Neuronal stem cell (in vitro differentiated cells): ENCODE measurements at regions not wholly inside any gene's neighbourhood (a gene's known extent, or its start where the extent isn't known, plus 50 kb on each side); places are given as distances from the start of the nearest gene placed in this dataset.

Experiments
- DNase-seq: peaks from one replicate; pipeline ENCODE4 v3.0.0-alpha.2; 2013; ENCODE audit warnings: low spot score
- H2AFZ ChIP-seq: one replicate; pipeline ENCODE4 v1.6.1; 2013; ENCODE audit warnings: mild to moderate bottlenecking, low read length, inconsistent platforms
- H2AK5ac ChIP-seq: 2 replicates; pipeline ENCODE4 v1.6.1; 2013; ENCODE audit warnings: low read depth, mild to moderate bottlenecking, inconsistent platforms, low read length, moderate library complexity, mixed read lengths
- H2BK120ac ChIP-seq: 2 replicates; pipeline ENCODE4 v1.6.1; 2013; ENCODE audit warnings: low read depth, mild to moderate bottlenecking, inconsistent platforms, low read length, moderate library complexity, mixed read lengths
- H2BK12ac ChIP-seq: one replicate; pipeline ENCODE4 v1.6.1; 2013; ENCODE audit warnings: low read length, inconsistent platforms
- H2BK15ac ChIP-seq: 2 replicates; pipeline ENCODE4 v1.6.1; 2013; ENCODE audit warnings: mild to moderate bottlenecking, low read length, inconsistent platforms, mixed read lengths
- H2BK5ac ChIP-seq: one replicate; pipeline ENCODE4 v1.6.1; 2013; ENCODE audit warnings: inconsistent platforms, mild to moderate bottlenecking, low read length, moderate library complexity
- H3K14ac ChIP-seq: one replicate; pipeline ENCODE4 v1.6.1; 2013; ENCODE audit warnings: low read length, inconsistent platforms
- H3K18ac ChIP-seq: 2 replicates; pipeline ENCODE4 v1.6.1; 2013; ENCODE audit warnings: low read length, inconsistent platforms
- H3K23ac ChIP-seq: 2 replicates; pipeline ENCODE4 v1.6.1; 2013; ENCODE audit warnings: low read depth, mild to moderate bottlenecking, mixed read lengths, low read length, inconsistent platforms; ENCODE audit not compliant: poor library complexity
- H3K27ac ChIP-seq: replicated peaks from 3 replicates; pipeline ENCODE4 v1.5.1; 2013; ENCODE audit warnings: low read length, inconsistent platforms
- H3K27me3 ChIP-seq, 3 experiments: 2 replicates each; pipeline ENCODE4 v1.6.1; 2013; ENCODE audit warnings: low read length in 3 of 3, mild to moderate bottlenecking in 2 of 3, inconsistent platforms in 1 of 3, low read depth in 1 of 3, mixed read lengths in 1 of 3, moderate library complexity in 1 of 3; ENCODE audit not compliant: control insufficient read depth in 3 of 3, insufficient read depth in 3 of 3
- H3K36me3 ChIP-seq, 2 donors: replicated peaks in 1 of 2; 2 replicates each; pipeline ENCODE4 v1.6.1; 2013; ENCODE audit warnings: low read length in 2 of 2; ENCODE audit not compliant: control insufficient read depth in 2 of 2, insufficient read depth in 2 of 2
- H3K4ac ChIP-seq: 2 replicates; pipeline ENCODE4 v1.6.1; 2013; ENCODE audit warnings: inconsistent platforms, mild to moderate bottlenecking, low read length, moderate library complexity
- H3K4me1 ChIP-seq, 2 donors: 1 replicate in 1 of 2; 2 replicates in 1 of 2; pipeline ENCODE4 v1.6.1; 2013; ENCODE audit warnings: low read length in 2 of 2, low read depth in 1 of 2; ENCODE audit not compliant: control insufficient read depth in 2 of 2, insufficient read depth in 1 of 2
- H3K4me2 ChIP-seq: one replicate; pipeline ENCODE4 v1.6.1; 2013; ENCODE audit warnings: mild to moderate bottlenecking, low read length, inconsistent platforms; ENCODE audit not compliant: insufficient read depth, poor library complexity, severe bottlenecking
- H3K4me3 ChIP-seq, 2 donors: 2 replicates each; pipeline ENCODE4 v1.5.1; 2013; ENCODE audit warnings: low read length in 2 of 2, mild to moderate bottlenecking in 2 of 2, inconsistent platforms in 1 of 2, moderate library complexity in 1 of 2
- H3K79me1 ChIP-seq: one replicate; pipeline ENCODE4 v1.6.1; 2013; ENCODE audit warnings: low read depth, mild to moderate bottlenecking, inconsistent platforms, low read length, moderate library complexity
- H3K9ac ChIP-seq: one replicate; pipeline ENCODE4 v1.6.1; 2013; ENCODE audit warnings: mild to moderate bottlenecking, low read depth, low read length, inconsistent platforms; ENCODE audit not compliant: poor library complexity
- H3K9me3 ChIP-seq, 2 donors: replicated peaks in 1 of 2; 2 replicates each; pipeline versions ENCODE3 to v1.6.1; 2013; ENCODE audit warnings: low read length in 2 of 2, mild to moderate bottlenecking in 2 of 2, inconsistent platforms in 1 of 2, low read depth in 1 of 2, mixed read lengths in 1 of 2, moderate library complexity in 1 of 2; ENCODE audit not compliant: control insufficient read depth in 2 of 2, insufficient read depth in 1 of 2
- H4K8ac ChIP-seq: one replicate; pipeline ENCODE4 v1.6.1; 2013; ENCODE audit warnings: low read depth, mild to moderate bottlenecking, inconsistent platforms, low read length, moderate library complexity
- H4K91ac ChIP-seq: one replicate; pipeline ENCODE4 v1.6.1; 2013; ENCODE audit warnings: low read length, low read depth, mild to moderate bottlenecking, inconsistent platforms; ENCODE audit not compliant: poor library complexity
- WGBS, 2 donors: extraction: QIAGEN DNeasy Blood & Tissue Kit; methylation state at CpG; one replicate each; pipeline ENCODE4 v1.1.7; 2013; ENCODE audit warnings: missing lambda C conversion rate in 2 of 2, mixed read lengths in 1 of 2; ENCODE audit not compliant: insufficient read length in 2 of 2, insufficient replicate concordance in 1 of 2; ENCODE audit errors: extremely low coverage in 2 of 2; 5-methylcytosine and 5-hydroxymethylcytosine counted together

GRCh38 chr4:135553213-135553612 is 1351.6 kb upstream of the PABPC4L start:
- H3K4ac ChIP-seq = no peak overlapping the region
- no peak overlapping the region for H4K8ac ChIP-seq
- no peak overlapping the region for H2BK12ac ChIP-seq
- H3K4me2 ChIP-seq = no peak overlapping the region
- no peak overlapping the region for H3K27ac ChIP-seq
- H3K4me1 ChIP-seq = peaks cover 0 to 2% of the 10 kb centered on the region in 2 donors
- H2BK5ac ChIP-seq = no peak overlapping the region
- no peaks in the 10 kb centered on the region for H3K27me3 ChIP-seq
- no peak overlapping the region for H2BK120ac ChIP-seq
- H3K36me3 ChIP-seq = no peaks in the 10 kb centered on the region
- H3K9me3 ChIP-seq = no peaks in the 10 kb centered on the region
- no peak overlapping the region for H3K18ac ChIP-seq
- peak overlapping the region; percentile 46 for H2AFZ ChIP-seq
- H2AK5ac ChIP-seq = no peak overlapping the region
- H4K91ac ChIP-seq = no peak overlapping the region
- no peak overlapping the region for H3K14ac ChIP-seq
- no peak overlapping the region for H3K4me3 ChIP-seq
- peak; percentile 2 for DNase-seq
- H3K79me1 ChIP-seq = no peaks in the 10 kb centered on the region
- H3K9ac ChIP-seq = no peak overlapping the region
- WGBS, 2 donors = no CpG with 5 or more reads among the region's 1 CpG
- H2BK15ac ChIP-seq = no peak overlapping the region
- H3K23ac ChIP-seq = no peak overlapping the region

- Histone ChIP-seq H3K27ac (no peak overlapping the region), H2BK12ac (no peak overlapping the region), H3K36me3 (no peaks in the 10 kb centered on the region), H3K23ac (no peak overlapping the region), H2AFZ (peak overlapping the region; percentile 46), H3K14ac (no peak overlapping the region), H2BK120ac (no peak overlapping the region), H2BK5ac (no peak overlapping the region), H4K8ac (no peak overlapping the region), H3K18ac (no peak overlapping the region), H3K4me1 (peaks cover 0 to 2% of the 10 kb centered on the region in 2 donors), H3K4me2 (no peak overlapping the region), H3K27me3 (no peaks in the 10 kb centered on the region), H3K4me3 (no peak overlapping the region), H2BK15ac (no peak overlapping the region), H2AK5ac (no peak overlapping the region), H3K4ac (no peak overlapping the region), H3K9me3 (no peaks in the 10 kb centered on the region), H3K79me1 (no peaks in the 10 kb centered on the region), H3K9ac (no peak overlapping the region), H4K91ac (no peak overlapping the region)
- WGBS, 2 donors = no CpG with 5 or more reads among the region's 3 CpGs
- DNase-seq = no peak
Measured at GRCh38 chr4:135552131-135552530, 1350.5 kb upstream of the PABPC4L start.

GRCh38 chr4:135548711-135549110 is 1347.1 kb upstream of the PABPC4L start:
- Histone ChIP-seq H3K9me3 (no peaks in the 10 kb centered on the region), H3K79me1 (no peaks in the 10 kb centered on the region), H4K8ac (no peak overlapping the region), H3K9ac (no peak overlapping the region), H2BK5ac (no peak overlapping the region), H3K4me3 (no peak overlapping the region), H2AFZ (no peak overlapping the region), H3K14ac (no peak overlapping the region), H2AK5ac (no peak overlapping the region), H3K4ac (no peak overlapping the region), H3K23ac (no peak overlapping the region), H3K4me1 (peaks cover 0 to 2% of the 10 kb centered on the region in 2 donors), H4K91ac (no peak overlapping the region), H3K27me3 (no peaks in the 10 kb centered on the region), H2BK120ac (no peak overlapping the region), H3K18ac (no peak overlapping the region), H3K36me3 (no peaks in the 10 kb centered on the region), H2BK15ac (no peak overlapping the region), H3K4me2 (no peak overlapping the region), H3K27ac (no peak overlapping the region), H2BK12ac (no peak overlapping the region)
- DNase-seq = no peak
- no CpG with 5 or more reads among the region's 2 CpGs for WGBS, 2 donors

- H3K9me3 ChIP-seq = no peaks in the 10 kb centered on the region
- no peak overlapping the region for H2AK5ac ChIP-seq
- no peak overlapping the region for H4K91ac ChIP-seq
- H3K4ac ChIP-seq = no peak overlapping the region
- H2BK12ac ChIP-seq = no peak overlapping the region
- H4K8ac ChIP-seq = no peak overlapping the region
- H3K18ac ChIP-seq = no peak overlapping the region
- no peaks in the 10 kb centered on the region for H3K27me3 ChIP-seq
- no peaks in the 10 kb centered on the region for H3K4me1 ChIP-seq
- H3K14ac ChIP-seq = no peak overlapping the region
- H2BK120ac ChIP-seq = no peak overlapping the region
- H2BK15ac ChIP-seq = no peak overlapping the region
- no peaks in the 10 kb centered on the region for H3K36me3 ChIP-seq
- no peak overlapping the region for H3K4me2 ChIP-seq
- H3K23ac ChIP-seq = no peak overlapping the region
- no peak overlapping the region for H3K27ac ChIP-seq
- no CpG with 5 or more reads among the region's 1 CpG for WGBS, 2 donors
- H3K9ac ChIP-seq = no peak overlapping the region
- no peak overlapping the region for H2BK5ac ChIP-seq
- DNase-seq = no peak
- H2AFZ ChIP-seq = no peak overlapping the region
- no peak overlapping the region for H3K4me3 ChIP-seq
- H3K79me1 ChIP-seq = no peaks in the 10 kb centered on the region
Measured at GRCh38 chr4:135545616-135546317, 1344.2 kb upstream of the PABPC4L start.
